GM11168 (cell line): ENCODE measurements at regions not wholly inside any gene's neighbourhood (a gene's known extent, or its start where the extent isn't known, plus 50 kb on each side); places are given as distances from the start of the nearest gene placed in this dataset.

Experiments used
- in situ Hi-C: fragments of 300-500 bp; cut with MboI; formaldehyde crosslinking; loops from one replicate; pipeline ENCODE4 v1.12.0; 2022; ENCODE audit warnings: low sequenced_read_pairs; ENCODE audit not compliant: unreplicated experiment

DNA sequence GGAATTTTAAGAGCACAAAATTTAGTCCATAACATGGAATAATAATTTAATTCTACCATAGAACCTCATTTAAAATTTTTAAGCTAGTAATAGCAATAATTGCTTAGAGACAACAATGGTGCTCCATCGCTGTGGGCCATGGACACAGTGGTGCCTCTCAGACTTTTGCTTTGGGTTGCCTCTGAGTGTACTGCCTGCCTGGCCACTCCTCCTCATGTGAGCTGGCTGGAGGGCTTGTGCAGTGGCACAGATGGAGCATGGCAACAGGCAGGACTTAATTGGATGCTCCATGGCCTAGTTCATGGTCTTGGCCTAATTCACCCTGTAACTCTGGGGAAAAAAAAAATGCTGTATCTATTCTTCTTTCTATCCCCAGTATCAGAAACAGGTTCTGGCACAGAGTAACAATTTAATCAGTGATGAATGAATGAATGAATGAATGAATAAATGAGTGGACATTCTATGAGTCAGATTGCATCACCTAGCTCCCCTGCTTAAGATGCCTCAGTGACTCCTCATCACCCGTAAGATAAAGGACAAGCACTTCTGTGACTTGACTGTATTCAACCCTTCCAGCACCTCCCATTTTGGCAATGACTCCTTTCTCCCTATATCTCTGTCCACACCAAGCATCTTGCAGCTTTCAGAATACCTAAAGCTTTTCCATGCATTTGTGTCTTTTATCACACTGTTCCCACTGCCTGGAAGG, 211.8 kb upstream of the SLC14A2 start:
- in situ Hi-C loops, result no loop called here

DNA sequence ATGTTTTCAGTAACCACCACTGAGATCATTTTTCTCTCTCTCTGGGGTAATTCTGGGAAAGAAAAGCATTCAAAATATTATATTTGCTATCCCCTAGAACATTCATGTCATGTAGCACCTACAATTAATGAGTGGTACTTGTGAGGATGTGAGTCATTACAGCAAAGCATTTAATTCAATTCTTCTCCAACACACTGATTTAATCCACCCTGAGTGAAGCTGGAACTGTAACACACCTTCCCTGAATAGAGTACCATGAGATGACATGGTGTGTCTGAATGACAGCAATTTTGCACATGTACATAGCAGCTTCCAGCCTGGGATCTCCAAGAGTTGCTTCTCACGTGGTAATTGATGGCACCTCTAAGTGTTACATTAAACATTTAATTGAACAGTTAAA, 207.1 kb upstream of the SLC14A2 start:
- in situ Hi-C loops, result no loop called here

DNA sequence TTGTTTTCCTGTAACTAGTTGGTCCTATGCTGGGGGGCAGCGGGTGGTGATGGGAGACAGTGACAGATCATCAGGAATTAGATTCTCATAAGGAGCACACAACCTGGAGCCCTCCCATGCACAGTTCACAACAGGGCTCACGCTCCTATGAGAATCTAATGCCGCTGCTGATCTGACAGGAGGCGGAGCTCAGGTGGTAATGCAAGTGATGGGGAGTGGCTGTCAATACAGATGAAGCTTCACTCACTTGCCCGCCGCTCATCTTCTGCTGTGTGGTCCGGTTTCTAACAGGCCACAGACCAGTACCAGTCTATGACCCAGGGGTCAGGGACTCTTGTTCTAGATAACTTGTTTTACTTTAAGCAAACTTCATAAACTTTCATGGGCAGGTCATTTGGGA, 205.3 kb upstream of the SLC14A2 start:
- in situ Hi-C loops, result no loop called here

DNA sequence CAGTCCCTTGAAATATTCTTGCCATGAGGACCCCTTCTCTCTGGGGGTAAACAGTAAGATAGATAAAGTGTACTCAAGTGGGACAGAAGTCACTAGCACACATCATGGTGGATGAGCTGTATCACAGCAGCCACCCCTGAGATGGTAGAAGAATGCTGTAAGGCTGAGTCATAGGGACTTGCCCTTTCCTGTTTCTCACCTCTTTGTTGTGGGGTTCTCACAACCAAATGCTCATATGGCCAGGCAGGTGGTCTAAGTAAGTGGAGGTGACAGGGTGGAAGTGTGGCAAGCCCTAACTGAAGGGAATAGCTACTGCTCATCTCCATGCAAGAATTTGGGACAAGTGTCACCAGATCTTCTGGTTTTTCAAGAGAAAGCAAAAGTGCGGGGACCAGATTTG, 202.7 kb upstream of the SLC14A2 start:
- in situ Hi-C loops, result no loop called here

DNA sequence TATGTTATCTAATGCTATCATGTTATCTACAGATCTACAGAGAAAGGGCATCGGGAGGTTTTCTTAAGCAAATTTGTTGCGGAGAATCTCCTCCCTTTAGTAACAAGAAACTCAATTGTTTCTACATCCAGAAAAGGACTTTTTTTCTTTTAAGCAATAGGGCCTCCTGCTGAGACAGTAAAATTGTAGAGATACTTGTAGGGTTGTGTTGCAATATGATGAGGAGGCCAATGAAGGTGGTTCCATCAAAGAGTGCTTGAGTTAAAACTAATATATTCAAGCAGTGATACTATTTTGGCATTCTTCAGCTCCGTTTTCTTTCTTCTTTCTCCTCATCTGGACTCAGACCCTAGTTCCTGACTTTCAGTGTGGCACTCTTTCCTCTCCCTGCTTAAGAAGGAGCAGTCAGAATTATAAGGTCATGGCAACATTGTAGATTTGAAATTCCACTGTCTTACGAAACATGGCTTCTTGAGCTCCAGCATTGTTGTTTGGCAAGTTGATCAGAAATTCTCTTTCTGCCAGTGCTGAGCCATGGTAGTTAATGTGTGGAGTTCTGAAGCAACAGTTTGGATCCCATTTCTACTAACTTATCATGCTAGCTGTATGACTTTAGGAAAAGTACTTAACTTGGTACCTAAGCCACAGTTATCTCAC, 202.0 kb upstream of the SLC14A2 start:
- in situ Hi-C loops, result no loop called here

DNA sequence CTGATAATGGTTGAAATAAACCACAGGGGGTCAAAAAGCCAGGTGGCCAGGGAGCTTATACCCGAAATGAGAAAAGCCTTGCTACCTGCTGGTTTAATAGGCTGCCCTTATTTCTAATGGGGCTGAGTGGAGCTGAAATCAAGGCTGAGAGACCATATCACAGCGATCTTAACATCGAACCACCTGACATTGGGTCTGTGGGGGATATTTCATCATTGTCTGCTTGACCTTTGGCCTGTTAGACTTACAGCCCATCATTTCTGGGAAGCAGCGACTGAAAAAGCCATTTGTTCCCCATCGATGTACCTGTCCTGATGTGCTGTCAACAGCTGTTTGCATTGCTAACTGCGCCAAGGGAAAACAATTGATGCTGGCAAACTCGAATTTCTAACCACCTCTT, 199.7 kb upstream of the SLC14A2 start:
- in situ Hi-C loops, result no loop called here

DNA sequence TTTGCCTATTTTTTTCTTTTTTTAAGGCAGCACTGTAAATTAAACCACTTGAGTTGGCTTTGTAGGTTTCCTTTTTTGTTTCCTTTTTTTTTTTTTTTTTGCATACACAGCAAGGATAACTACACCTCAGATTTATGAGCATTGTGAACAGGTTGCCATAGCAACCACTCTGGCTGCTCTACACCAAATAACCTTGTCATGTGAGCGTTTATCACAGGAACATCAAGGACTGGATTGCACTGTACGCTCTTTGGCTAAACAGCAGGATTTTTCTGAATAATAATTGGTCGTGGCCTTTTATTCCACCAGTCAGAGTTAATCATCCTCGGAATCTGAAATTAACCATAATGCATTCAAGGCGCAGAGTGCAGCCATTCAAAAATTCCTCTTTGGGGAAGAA, 199.1 kb upstream of the SLC14A2 start:
- in situ Hi-C loops, result no loop called here

DNA sequence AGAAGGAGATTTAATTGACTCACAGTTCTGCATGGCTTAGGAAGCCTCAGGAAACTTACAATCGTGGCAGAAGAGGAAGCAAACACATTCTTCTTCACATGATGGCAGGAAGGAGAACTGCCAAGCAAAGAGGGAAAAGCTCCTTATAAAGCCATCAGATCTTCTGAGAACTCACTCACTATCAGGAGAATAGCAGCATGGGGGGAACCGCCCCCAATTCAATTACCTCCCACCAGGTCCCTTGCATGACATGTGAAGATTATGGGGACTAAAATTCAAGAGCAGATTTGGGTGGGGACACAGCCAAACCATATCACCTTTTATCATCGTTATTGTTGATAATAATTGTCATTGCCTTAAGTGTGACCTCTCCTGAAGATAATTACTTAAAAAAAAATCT, 197.9 kb upstream of the SLC14A2 start:
- in situ Hi-C loops, result no loop called here

DNA sequence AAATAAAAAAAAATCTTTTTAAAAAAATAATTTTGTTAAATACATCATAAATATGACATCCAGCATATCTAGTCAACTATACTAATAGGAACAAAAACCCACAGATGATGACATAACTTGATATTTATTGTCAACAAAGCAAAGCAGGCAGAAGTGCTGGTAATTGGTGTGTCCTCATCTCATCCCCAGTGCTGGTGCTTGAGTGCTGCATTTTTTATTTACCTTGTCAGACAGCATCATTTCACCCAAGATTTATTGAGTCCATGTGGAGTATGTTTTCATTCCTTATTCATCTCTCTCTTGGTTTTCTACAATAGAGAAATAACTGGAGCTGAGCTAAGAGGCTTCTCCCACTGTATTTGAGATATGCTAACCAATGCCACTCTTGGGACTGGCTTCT, 191.6 kb upstream of the SLC14A2 start:
- in situ Hi-C loops, result no loop called here

DNA sequence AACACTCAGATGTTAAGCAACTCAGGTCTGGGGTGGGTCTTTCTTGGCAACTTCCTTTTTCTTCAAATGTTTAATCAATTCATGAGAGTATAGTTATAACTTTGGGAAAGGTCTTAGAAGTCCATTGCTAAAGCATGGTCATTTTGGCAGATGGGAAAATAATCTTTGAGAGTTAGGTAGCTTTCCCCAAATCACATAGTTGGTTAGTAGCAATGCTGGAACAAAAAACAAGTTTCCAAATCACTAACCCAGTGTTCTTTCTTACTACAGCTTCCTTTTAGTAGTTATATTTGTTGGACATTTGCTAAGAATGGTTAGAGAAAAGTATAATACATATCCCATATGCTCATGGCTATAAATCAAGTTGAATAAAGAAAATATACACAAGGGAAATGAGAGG, 185.2 kb upstream of the SLC14A2 start:
- in situ Hi-C loops, result no loop called here

DNA sequence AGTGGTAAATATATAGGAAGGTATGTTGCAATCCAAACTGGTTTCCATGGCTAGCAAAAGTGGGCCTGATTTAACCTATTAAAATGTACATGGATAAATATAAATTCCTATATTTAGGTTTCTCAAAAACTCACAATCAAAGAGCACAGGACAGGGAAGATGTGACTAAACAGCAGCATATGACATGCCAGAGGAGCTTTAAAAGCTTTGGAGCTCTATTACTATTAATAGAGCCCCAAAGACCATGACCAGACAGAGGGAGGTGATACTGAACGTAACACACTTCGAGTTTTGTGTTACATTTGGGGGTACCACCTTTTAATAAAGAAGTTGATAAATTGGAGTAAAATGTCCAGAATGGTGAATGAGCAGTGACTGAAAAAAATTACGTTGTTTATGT, 179.5 kb upstream of the SLC14A2 start:
- in situ Hi-C loops, result no loop called here

DNA sequence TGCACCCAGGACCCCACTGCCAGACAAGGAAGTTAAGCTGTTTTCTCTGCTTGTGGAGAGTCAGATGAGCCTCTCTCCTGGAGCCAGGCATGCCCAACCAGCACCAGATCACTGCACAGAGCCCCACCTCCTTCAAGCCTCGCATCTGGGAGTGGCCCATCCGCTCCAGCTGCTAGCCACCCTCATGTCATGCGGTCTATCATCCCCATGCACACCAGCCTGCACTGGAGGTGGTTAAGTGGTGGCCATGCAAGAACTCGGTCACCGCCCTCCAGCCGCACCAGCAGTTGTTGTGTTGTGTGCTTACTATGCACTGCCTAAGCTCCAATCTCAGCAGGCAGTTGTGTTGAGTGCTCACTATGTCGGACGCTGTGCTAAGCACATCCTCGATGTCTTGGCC, 177.9 kb upstream of the SLC14A2 start:
- in situ Hi-C loops, result no loop called here

DNA sequence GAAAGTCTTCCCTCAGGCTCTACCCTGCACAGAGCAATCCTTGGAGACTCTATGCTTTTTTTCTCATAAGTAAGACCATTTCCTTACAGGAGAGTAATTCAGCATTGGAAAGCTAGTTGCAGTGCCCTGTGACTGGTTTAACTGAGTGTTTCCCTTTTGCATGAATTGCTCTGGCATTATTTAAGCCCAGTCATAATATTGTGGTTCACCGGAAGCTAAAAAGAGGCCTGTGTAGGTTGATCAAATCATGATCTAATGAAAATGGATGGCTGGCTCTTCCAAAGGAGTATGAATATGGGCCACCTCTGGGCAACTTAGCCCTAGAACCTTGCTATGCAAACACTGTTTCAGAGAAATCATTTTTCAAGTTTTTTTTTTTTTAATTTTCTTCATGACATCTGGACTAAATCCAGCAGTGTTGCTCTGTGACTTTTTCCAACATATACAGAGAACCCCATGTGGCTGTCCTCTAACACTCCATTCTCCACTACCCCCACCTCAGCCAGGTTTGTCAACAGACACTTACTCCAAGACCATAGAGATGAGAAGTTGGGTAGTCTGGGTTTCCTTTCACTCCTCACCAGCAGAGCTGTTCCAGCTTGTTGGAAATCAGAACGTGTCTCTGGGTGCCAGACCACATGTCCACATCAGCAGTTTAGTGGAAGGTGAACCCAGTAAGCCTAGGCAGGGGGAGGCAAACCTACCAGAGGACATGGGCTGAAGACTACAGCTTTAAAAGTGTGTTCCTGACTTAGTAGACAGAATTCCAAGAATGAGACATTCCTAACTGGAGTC, 175.2 kb upstream of the SLC14A2 start:
- in situ Hi-C loops, result no loop called here

DNA sequence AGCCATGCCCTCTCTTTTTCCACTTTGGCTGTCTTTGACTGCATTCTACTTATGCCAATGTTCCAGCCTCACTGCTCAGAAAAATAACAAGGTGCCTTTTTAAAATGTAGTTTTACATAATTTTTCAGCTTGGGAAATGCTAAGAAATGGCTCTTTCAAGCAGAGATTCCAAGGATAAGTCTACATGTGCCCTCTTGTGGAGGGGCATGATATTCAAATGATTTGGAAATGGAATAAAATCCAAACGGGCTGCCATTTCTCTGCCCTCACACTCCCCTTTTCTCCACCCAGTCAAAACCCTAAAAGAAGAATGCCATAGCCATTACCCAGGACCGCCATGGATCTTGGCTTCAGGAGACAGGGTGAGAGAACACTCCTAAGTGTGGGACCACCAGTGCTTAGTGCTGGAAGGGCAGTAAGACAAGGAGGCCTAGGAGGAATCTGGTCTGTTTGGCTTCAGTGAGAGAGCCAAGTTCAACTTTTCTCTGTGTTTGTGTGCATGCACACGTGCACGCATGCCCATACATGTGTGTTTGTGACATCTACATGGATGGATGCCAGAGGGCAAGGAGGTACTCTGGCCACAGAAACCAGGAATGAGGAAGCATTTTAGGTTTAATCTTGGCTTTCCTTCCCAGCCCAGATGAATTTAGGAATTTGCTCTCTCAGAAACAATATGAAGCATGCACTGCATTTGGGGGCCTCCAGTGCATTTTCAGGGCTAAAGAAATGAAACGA, 174.0 kb upstream of the SLC14A2 start:
- in situ Hi-C loops, result no loop called here

DNA sequence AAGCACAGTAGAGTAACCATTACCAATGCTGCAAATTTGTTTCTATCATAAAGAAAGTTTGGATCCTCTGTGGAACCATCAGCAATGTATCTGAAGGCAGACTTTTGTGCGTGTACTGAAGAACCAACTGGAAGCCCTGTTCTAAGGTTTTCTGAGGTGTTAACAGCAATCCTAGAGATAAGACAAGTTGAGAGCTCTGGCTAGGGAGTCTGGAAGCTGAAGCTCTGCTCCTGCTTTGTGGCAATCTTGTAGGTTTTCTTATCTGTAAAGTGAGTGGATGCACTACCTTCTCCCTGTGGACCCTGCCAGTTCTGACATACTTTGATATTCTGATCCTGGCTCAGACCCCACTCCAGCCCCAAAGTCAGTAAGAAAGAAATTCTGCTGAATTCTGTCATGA, 171.2 kb upstream of the SLC14A2 start:
- in situ Hi-C loops, result no loop called here

DNA sequence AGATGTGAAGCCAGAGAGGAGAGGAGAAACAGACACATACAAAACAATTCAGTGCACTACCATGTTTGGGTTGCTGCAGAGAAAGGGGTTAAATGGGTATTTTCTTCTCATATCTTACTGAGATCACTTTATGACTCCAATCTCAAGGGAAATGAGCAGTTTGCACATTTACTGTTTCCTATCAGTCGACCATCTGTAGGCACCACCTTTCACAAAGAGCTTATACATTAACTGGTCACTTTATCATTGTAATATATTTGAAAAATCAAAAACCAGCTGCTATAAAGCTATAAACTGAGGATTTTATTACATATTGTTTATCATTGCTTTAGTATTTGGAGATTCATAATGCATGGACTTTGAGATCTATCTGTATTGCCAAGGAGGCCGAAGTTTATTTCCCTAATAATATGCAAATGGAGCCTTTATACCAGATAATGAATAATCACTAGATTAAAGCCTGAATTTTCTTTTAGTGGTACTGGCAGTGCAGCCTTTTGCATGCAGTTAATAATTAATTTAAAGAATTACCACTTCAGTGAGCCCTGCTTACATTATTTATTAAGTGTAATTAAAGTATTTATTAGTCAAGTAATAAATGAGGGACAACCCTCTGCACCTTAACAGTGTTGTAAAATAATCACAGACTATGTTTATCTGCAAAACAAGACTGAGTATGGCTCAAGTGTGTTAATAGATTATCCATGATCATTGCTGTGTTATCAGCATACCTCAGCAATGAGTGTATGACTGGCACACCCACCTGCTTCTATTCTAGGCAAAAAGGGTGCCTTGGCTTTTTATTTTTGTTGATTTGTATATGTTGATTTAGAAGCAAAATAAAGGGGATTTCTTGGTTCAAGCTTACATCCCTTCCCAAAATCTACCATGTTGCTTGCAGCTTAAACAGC, 167.7 kb upstream of the SLC14A2 start:
- in situ Hi-C loops, result no loop called here

DNA sequence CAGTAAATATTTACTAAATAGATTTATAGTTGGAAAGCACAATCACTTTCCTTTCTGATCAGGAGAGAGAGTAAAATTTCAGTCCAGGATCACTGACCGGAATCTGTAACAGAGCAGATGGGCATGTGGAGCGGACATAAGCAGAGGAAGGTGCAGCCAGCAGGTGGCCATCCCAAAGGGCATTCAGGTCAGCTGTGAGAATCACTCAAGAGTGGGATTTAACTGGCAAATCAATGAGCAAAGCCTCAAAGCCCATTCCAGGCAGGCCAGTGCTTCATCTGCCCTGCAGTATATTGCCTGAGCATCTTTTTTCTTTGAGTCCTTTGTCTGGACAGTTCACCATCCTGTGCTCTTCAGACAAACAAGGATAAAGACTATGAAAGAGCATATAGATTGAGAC, 166.4 kb upstream of the SLC14A2 start:
- in situ Hi-C loops, result no loop called here

DNA sequence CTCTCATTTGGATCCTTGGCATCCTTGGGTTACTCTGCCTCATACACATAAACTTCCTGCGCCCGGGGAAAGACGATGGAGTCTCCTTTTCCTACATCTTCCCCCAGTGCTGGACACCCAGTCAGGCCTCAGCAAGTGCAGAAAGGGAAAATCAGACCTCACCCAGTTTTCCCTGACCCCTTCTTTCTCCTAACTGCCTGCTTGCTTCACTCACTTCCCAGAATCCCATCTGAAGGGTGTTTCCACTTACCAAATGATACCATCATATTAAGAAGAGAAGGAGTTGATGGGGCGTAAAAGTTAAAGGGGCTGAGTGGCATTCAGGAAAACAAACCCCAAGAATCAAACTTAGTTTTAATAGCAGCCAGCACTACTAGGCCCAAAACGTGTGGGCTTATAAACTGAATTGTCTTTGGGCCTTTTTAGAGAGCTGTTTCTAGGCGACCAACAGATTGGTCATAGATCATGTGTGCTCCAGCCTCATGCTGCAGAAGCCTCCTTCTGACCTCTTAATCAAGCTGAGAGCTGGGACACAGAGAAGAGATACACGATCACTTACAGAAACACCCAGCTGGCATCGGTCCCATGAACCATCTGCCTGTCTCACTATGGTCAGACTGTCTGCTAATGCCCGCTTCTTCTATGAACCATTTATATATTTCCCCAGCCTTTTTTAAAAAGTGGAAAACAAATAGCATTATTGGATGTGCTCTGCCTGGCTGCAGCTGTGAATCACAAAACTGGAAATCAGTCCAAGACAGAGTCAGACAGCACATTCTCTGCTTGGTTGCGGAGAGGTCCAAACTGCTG, 165.7 kb upstream of the SLC14A2 start:
- in situ Hi-C loops, result no loop called here
